ENCODE measurements at regions not wholly inside any gene's neighbourhood (a gene's known extent, or its start where the extent isn't known, plus 50 kb on each side); places are given as distances from the start of the nearest gene placed in this dataset.

GRCh38 chr1:245041058-245041698, 113.6 kb upstream of the KIF26B start:
- Mint-ChIP-seq H3K4me3 (no peak overlapping the region), H3K36me3 (ENCODE audit: low read depth) (no peaks in the 10 kb centered on the region), H3K4me1 (peaks cover 4% of the 10 kb centered on the region), H3K27me3 (no peaks in the 10 kb centered on the region), H3K27ac (no peak overlapping the region), H3K9me3 (no peaks in the 10 kb centered on the region)
- no peak for DNase-seq
- POLR2A ChIA-PET: interaction anchor here (1.9 kb wide), 1 partner anchor 179 kb away, joined by 12 read pairs; no protein-coding TSS in a partner anchor
- CTCF ChIA-PET: interaction anchor here (0.7 to 4.5 kb wide), 12 partner anchors 9 to 244 kb away, joined by 3 to 55 read pairs (median 15); partner anchors contain the start of gene HNRNPU

GRCh38 chr1:245039196-245039595, 115.6 kb upstream of the KIF26B start:
- DNase-seq: no peak
- Mint-ChIP-seq H3K27me3 (no peaks in the 10 kb centered on the region), H3K27ac (no peak overlapping the region), H3K9me3 (no peaks in the 10 kb centered on the region), H3K36me3 (ENCODE audit: low read depth) (no peaks in the 10 kb centered on the region), H3K4me3 (no peak overlapping the region), H3K4me1 (no peaks in the 10 kb centered on the region)
- POLR2A ChIA-PET: no interaction called here
- CTCF ChIA-PET: interaction anchor here (0.6 to 1.5 kb wide), 3 partner anchors 14 to 436 kb away, joined by 3 to 5 read pairs (median 5); no protein-coding TSS in a partner anchor

- DNase-seq: no peak
- POLR2A ChIA-PET: no interaction called here
- no peak overlapping the region for H3K27ac Mint-ChIP-seq
- no peaks in the 10 kb centered on the region for H3K36me3 Mint-ChIP-seq (ENCODE audit: low read depth)
- no peak overlapping the region for H3K4me3 Mint-ChIP-seq
- no peaks in the 10 kb centered on the region for H3K27me3 Mint-ChIP-seq
- H3K9me3 Mint-ChIP-seq: no peaks in the 10 kb centered on the region
- CTCF ChIA-PET: interaction anchor here (0.6 kb wide), 1 partner anchor 1922 kb away, joined by 3 read pairs; no protein-coding TSS in a partner anchor
- H3K4me1 Mint-ChIP-seq: no peaks in the 10 kb centered on the region
Measured at GRCh38 chr1:245036102-245036501, 118.7 kb upstream of the KIF26B start.

GRCh38 chr1:245031041-245031440, 123.7 kb upstream of the KIF26B start:
- no peaks in the 10 kb centered on the region for H3K27me3 Mint-ChIP-seq
- H3K27ac Mint-ChIP-seq: no peak overlapping the region
- ChIA-PET POLR2A (no interaction called here), CTCF (interaction anchor here (3.3 kb wide), 1 partner anchor 12 kb away, joined by 26 read pairs; no protein-coding TSS in a partner anchor)
- H3K36me3 Mint-ChIP-seq (ENCODE audit: low read depth): no peaks in the 10 kb centered on the region
- peaks cover 14% of the 10 kb centered on the region for H3K4me1 Mint-ChIP-seq
- no peak for DNase-seq
- H3K4me3 Mint-ChIP-seq: no peak overlapping the region
- no peaks in the 10 kb centered on the region for H3K9me3 Mint-ChIP-seq

GRCh38 chr1:245026247-245026646, 128.5 kb upstream of the KIF26B start:
- ChIA-PET CTCF (no interaction called here), POLR2A (no interaction called here)
- Mint-ChIP-seq H3K4me3 (no peak overlapping the region), H3K4me1 (peaks cover 14% of the 10 kb centered on the region), H3K27ac (no peak overlapping the region), H3K27me3 (peaks cover 2% of the 10 kb centered on the region), H3K9me3 (no peaks in the 10 kb centered on the region), H3K36me3 (ENCODE audit: low read depth) (no peaks in the 10 kb centered on the region)
- no peak for DNase-seq

GRCh38 chr1:245025525-245025924, 129.3 kb upstream of the KIF26B start:
- Mint-ChIP-seq H3K9me3 (no peaks in the 10 kb centered on the region), H3K4me3 (no peak overlapping the region), H3K36me3 (ENCODE audit: low read depth) (no peaks in the 10 kb centered on the region), H3K27me3 (peaks cover 2% of the 10 kb centered on the region), H3K27ac (no peak overlapping the region), H3K4me1 (peaks cover 11% of the 10 kb centered on the region)
- ChIA-PET CTCF (interaction anchor here (0.7 kb wide), 1 partner anchor 18 kb away, joined by 3 read pairs; no protein-coding TSS in a partner anchor), POLR2A (no interaction called here)
- no peak for DNase-seq

- ChIA-PET CTCF (no interaction called here), POLR2A (no interaction called here)
- no peak overlapping the region for H3K27ac Mint-ChIP-seq
- H3K27me3 Mint-ChIP-seq: peaks cover 2% of the 10 kb centered on the region
- no peaks in the 10 kb centered on the region for H3K9me3 Mint-ChIP-seq
- no peaks in the 10 kb centered on the region for H3K36me3 Mint-ChIP-seq (ENCODE audit: low read depth)
- H3K4me1 Mint-ChIP-seq: no peaks in the 10 kb centered on the region
- H3K4me3 Mint-ChIP-seq: no peak overlapping the region
- DNase-seq: no peak
Measured at GRCh38 chr1:245023222-245023621, 131.6 kb upstream of the KIF26B start.

GRCh38 chr1:245019910-245020486, 134.8 kb upstream of the KIF26B start:
- H3K9me3 Mint-ChIP-seq: no peaks in the 10 kb centered on the region
- no peaks in the 10 kb centered on the region for H3K36me3 Mint-ChIP-seq (ENCODE audit: low read depth)
- POLR2A ChIA-PET: no interaction called here
- H3K27me3 Mint-ChIP-seq: peaks cover 2% of the 10 kb centered on the region
- no peak overlapping the region for H3K4me3 Mint-ChIP-seq
- H3K27ac Mint-ChIP-seq: no peak overlapping the region
- CTCF ChIA-PET: interaction anchor here (1.2 to 2.3 kb wide), 2 partner anchors 23 kb away, joined by 3 to 9 read pairs; no protein-coding TSS in a partner anchor
- H3K4me1 Mint-ChIP-seq: no peaks in the 10 kb centered on the region
- DNase-seq: no peak

- Mint-ChIP-seq H3K9me3 (no peaks in the 10 kb centered on the region), H3K27ac (no peak overlapping the region), H3K4me3 (no peak overlapping the region), H3K4me1 (no peaks in the 10 kb centered on the region), H3K36me3 (ENCODE audit: low read depth) (no peaks in the 10 kb centered on the region), H3K27me3 (no peaks in the 10 kb centered on the region)
- DNase-seq: no peak
- ChIA-PET CTCF (interaction anchor here (0.8 to 0.9 kb wide), 2 partner anchors 12 to 26 kb away, joined by 3 to 4 read pairs; no protein-coding TSS in a partner anchor), POLR2A (no interaction called here)
Measured at GRCh38 chr1:245016700-245017099, 138.1 kb upstream of the KIF26B start.

GRCh38 chr1:245015031-245015430, 139.8 kb upstream of the KIF26B start:
- H3K9me3 Mint-ChIP-seq: no peaks in the 10 kb centered on the region
- H3K4me3 Mint-ChIP-seq: no peak overlapping the region
- no peak overlapping the region for H3K27ac Mint-ChIP-seq
- ChIA-PET CTCF (no interaction called here), POLR2A (no interaction called here)
- no peaks in the 10 kb centered on the region for H3K36me3 Mint-ChIP-seq (ENCODE audit: low read depth)
- no peaks in the 10 kb centered on the region for H3K27me3 Mint-ChIP-seq
- no peak for DNase-seq
- no peaks in the 10 kb centered on the region for H3K4me1 Mint-ChIP-seq

- ChIA-PET POLR2A (no interaction called here), CTCF (interaction anchor here (0.7 kb wide), 1 partner anchor 1886 kb away, joined by 3 read pairs; no protein-coding TSS in a partner anchor)
- H3K27ac Mint-ChIP-seq: no peak overlapping the region
- no peak overlapping the region for H3K4me3 Mint-ChIP-seq
- H3K36me3 Mint-ChIP-seq (ENCODE audit: low read depth): no peaks in the 10 kb centered on the region
- DNase-seq: no peak
- H3K4me1 Mint-ChIP-seq: no peaks in the 10 kb centered on the region
- H3K27me3 Mint-ChIP-seq: no peaks in the 10 kb centered on the region
- H3K9me3 Mint-ChIP-seq: no peaks in the 10 kb centered on the region
Measured at GRCh38 chr1:245014247-245015029, 140.3 kb upstream of the KIF26B start.

GRCh38 chr1:245010018-245010614, 144.7 kb upstream of the KIF26B start:
- Mint-ChIP-seq H3K4me3 (no peak overlapping the region), H3K36me3 (ENCODE audit: low read depth) (no peaks in the 10 kb centered on the region), H3K9me3 (no peaks in the 10 kb centered on the region), H3K27ac (no peak overlapping the region), H3K27me3 (no peaks in the 10 kb centered on the region), H3K4me1 (no peaks in the 10 kb centered on the region)
- ChIA-PET POLR2A (no interaction called here), CTCF (no interaction called here)
- no peak for DNase-seq

- CTCF ChIA-PET: interaction anchor here (0.6 to 1.4 kb wide), 2 partner anchors 34 to 592 kb away, joined by 4 to 8 read pairs; no protein-coding TSS in a partner anchor
- POLR2A ChIA-PET: no interaction called here
- Mint-ChIP-seq H3K27me3 (no peaks in the 10 kb centered on the region), H3K4me3 (no peak overlapping the region), H3K4me1 (no peaks in the 10 kb centered on the region), H3K27ac (no peak overlapping the region), H3K9me3 (no peaks in the 10 kb centered on the region), H3K36me3 (ENCODE audit: low read depth) (no peaks in the 10 kb centered on the region)
- DNase-seq: no peak
Measured at GRCh38 chr1:245008761-245009160, 144.4 kb upstream of the HNRNPU start.

All from activated CD4-positive, alpha-beta memory T cell treated with anti-CD3 and anti-CD28 coated beads, Interleukin-2, amount 10 ng/mL, durations not matched to agents 7 days and 5 days (primary cell).